ENCODE measurements at regions not wholly inside any gene's neighbourhood (a gene's known extent, or its start where the extent isn't known, plus 50 kb on each side); places are given as distances from the start of the nearest gene placed in this dataset.

DNA sequence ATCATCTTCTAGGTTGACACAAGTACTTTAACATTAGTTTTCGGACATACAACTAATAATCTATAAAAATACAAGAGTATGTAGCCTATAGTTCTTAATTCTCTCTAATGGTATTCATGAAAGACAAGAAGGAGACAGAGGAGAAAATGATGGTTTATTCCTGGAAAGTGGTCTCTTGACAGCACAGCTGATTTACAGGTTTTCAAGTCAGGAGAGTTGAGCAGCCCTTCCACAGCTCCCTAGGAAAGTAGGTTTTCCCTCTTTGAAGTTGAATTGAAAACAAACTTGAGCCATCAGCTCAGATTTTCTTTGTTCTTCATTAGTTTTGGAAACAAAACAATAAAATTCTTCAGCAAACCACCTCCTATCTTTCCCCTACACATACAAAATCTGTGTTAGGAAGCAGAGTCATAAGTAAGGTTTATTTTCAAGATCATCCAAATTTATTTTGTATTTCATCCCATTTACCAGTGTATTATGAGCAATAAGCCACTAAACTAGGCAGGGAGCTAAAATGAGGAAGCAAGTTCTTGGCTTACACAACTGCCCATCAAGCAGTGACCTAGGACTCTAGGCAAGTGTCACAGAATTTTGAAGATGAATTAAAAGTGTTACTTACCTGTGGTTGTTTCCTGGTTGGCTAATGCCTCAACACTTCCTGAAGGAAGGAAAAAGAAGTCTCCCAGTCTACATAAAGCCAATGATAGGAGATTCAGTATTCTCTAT is 357.0 kb downstream of the BCAT1 start:
- Histone ChIP-seq H3K4me1 (ENCODE audit: control insufficient read depth, insufficient read depth, low read length) (no peaks in the 10 kb centered on the region), H3K9me3 (ENCODE audit: control insufficient read depth, insufficient read depth, low read depth, low read length) (no peaks in the 10 kb centered on the region), H3K27ac (ENCODE audit: low read length) (no peak overlapping the region), H3K4me3 (ENCODE audit: low read depth in 2 of 2, low read length in 2 of 2) (no peak overlapping the region), H3K27me3 (ENCODE audit: control insufficient read depth, insufficient read depth, low read length) (0 out of 2 replicates have a peak, but pooled peaks cover 3% of the 10 kb centered on the region), H3K36me3 (ENCODE audit: control insufficient read depth, insufficient read depth, low read length) (no peaks in the 10 kb centered on the region)
- CTCF ChIA-PET = no interaction called here
- DNase-seq (ENCODE audit: low read depth, low spot score) (no peak), ATAC-seq (no peak)
- in situ Hi-C loops (cut with HindIII; ENCODE audit: low pct_unique_long_range_greater_than_20kb, low sequenced_read_pairs) (no loop called here), intact Hi-C loops (cut with micrococcal nuclease; ENCODE audit: unreplicated experiment) (no loop called here)
- no TSS peak for BruUV-seq (replicated peaks)
- POLR2A ChIA-PET = no interaction called here
- TF ChIP-seq POLR2AphosphoS5 (IDR thresholded peaks at IDR 0.05; ENCODE audit: low read depth, low read length) = no peak
- TF ChIP-seq, protein P1, sequence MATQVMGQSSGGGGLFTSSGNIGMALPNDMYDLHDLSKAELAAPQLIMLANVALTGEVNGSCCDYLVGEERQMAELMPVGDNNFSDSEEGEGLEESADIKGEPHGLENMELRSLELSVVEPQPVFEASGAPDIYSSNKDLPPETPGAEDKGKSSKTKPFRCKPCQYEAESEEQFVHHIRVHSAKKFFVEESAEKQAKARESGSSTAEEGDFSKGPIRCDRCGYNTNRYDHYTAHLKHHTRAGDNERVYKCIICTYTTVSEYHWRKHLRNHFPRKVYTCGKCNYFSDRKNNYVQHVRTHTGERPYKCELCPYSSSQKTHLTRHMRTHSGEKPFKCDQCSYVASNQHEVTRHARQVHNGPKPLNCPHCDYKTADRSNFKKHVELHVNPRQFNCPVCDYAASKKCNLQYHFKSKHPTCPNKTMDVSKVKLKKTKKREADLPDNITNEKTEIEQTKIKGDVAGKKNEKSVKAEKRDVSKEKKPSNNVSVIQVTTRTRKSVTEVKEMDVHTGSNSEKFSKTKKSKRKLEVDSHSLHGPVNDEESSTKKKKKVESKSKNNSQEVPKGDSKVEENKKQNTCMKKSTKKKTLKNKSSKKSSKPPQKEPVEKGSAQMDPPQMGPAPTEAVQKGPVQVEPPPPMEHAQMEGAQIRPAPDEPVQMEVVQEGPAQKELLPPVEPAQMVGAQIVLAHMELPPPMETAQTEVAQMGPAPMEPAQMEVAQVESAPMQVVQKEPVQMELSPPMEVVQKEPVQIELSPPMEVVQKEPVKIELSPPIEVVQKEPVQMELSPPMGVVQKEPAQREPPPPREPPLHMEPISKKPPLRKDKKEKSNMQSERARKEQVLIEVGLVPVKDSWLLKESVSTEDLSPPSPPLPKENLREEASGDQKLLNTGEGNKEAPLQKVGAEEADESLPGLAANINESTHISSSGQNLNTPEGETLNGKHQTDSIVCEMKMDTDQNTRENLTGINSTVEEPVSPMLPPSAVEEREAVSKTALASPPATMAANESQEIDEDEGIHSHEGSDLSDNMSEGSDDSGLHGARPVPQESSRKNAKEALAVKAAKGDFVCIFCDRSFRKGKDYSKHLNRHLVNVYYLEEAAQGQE (IDR thresholded peaks at IDR 0.05; ENCODE audit: insufficient read depth in 1 of 2, low read depth in 2 of 2, low read length in 1 of 2) = no peak
- TF ChIP-seq, protein P2, sequence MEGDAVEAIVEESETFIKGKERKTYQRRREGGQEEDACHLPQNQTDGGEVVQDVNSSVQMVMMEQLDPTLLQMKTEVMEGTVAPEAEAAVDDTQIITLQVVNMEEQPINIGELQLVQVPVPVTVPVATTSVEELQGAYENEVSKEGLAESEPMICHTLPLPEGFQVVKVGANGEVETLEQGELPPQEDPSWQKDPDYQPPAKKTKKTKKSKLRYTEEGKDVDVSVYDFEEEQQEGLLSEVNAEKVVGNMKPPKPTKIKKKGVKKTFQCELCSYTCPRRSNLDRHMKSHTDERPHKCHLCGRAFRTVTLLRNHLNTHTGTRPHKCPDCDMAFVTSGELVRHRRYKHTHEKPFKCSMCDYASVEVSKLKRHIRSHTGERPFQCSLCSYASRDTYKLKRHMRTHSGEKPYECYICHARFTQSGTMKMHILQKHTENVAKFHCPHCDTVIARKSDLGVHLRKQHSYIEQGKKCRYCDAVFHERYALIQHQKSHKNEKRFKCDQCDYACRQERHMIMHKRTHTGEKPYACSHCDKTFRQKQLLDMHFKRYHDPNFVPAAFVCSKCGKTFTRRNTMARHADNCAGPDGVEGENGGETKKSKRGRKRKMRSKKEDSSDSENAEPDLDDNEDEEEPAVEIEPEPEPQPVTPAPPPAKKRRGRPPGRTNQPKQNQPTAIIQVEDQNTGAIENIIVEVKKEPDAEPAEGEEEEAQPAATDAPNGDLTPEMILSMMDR (IDR thresholded peaks at IDR 0.05) = no peak
- TF ChIP-seq TCF7L2 (IDR thresholded peaks at IDR 0.05; ENCODE audit: low read depth, low read length) = no peak
- TF ChIP-seq SIN3A (IDR thresholded peaks at IDR 0.05; ENCODE audit: borderline replicate concordance, insufficient read depth, low read depth, low read length) = no peak

DNA sequence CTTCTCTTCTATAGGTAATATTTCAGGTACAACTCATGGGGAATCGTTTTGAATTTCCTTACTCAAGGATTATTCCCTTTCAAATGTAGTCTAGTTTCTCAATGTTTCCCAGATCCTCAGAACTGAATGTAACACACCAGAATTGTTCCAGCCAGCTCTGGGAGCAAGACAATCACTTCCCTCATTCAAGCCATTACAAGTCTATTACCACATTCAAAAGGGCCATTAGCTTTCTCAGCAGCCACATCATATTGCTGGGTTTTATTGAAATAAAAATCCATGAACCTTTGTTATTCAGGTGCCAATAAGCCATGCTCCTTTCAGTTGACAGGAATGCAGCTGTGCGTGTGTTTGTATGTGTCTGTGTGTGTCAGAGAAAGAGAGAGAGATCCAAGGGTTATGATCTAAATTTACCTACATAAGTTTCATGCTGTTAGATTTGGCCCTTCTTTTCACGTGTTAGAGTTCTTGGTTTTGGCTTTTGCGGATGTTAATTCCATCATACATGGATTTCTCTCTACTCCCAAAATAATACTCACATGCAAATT is 357.7 kb downstream of the BCAT1 start:
- ChIA-PET CTCF (no interaction called here), POLR2A (no interaction called here)
- in situ Hi-C loops (cut with HindIII; ENCODE audit: low pct_unique_long_range_greater_than_20kb, low sequenced_read_pairs) (no loop called here), intact Hi-C loops (cut with micrococcal nuclease; ENCODE audit: unreplicated experiment) (no loop called here)
- no TSS peak for BruUV-seq (replicated peaks)
- no peaks in the 10 kb centered on the region for H3K36me3 ChIP-seq (ENCODE audit: control insufficient read depth, insufficient read depth, low read length)
- no peak overlapping the region for H3K27ac ChIP-seq (ENCODE audit: low read length)
- DNase-seq (ENCODE audit: low read depth, low spot score) = no peak
- no peak for ATAC-seq
- 0 out of 2 replicates have a peak, but pooled peaks cover 3% of the 10 kb centered on the region for H3K27me3 ChIP-seq (ENCODE audit: control insufficient read depth, insufficient read depth, low read length)
- no peak overlapping the region for H3K4me3 ChIP-seq (ENCODE audit: low read depth in 2 of 2, low read length in 2 of 2)
- TF ChIP-seq POLR2AphosphoS5 (IDR thresholded peaks at IDR 0.05; ENCODE audit: low read depth, low read length) (no peak), TCF7L2 (IDR thresholded peaks at IDR 0.05; ENCODE audit: low read depth, low read length) (no peak), SIN3A (IDR thresholded peaks at IDR 0.05; ENCODE audit: borderline replicate concordance, insufficient read depth, low read depth, low read length) (no peak)
- TF ChIP-seq, protein P1 (IDR thresholded peaks at IDR 0.05; ENCODE audit: insufficient read depth in 1 of 2, low read depth in 2 of 2, low read length in 1 of 2) = no peak
- TF ChIP-seq, protein P2 (IDR thresholded peaks at IDR 0.05) = no peak
- H3K9me3 ChIP-seq (ENCODE audit: control insufficient read depth, insufficient read depth, low read depth, low read length) = no peaks in the 10 kb centered on the region
- H3K4me1 ChIP-seq (ENCODE audit: control insufficient read depth, insufficient read depth, low read length) = no peaks in the 10 kb centered on the region

Measured in Panc1 (cell line).